Gastrocnemius medialis (tissue), 4 donors: ENCODE measurements at regions not wholly inside any gene's neighbourhood (a gene's known extent, or its start where the extent isn't known, plus 50 kb on each side); places are given as distances from the start of the nearest gene placed in this dataset.

Experiments
- ATAC-seq, 2 donors: fragments of 150-250 bp; one replicate each; pipeline ENCODE4 v1.9.1; 2016
- DNase-seq, 2 donors: peaks; one replicate each; pipeline ENCODE4 v3.0.0-alpha.2; 2019
- H3K27ac ChIP-seq, 4 donors: fragments of 200-600 bp; sonication (generic); 1 replicate in 1 of 4; 2 replicates in 3 of 4; pipeline ENCODE4 v1.5.1; 2016 to 2018; ENCODE audit warnings: mild to moderate bottlenecking in 2 of 4, moderate library complexity in 1 of 4
- H3K27me3 ChIP-seq, 3 donors: fragments of 200-600 bp; sonication (generic) in 2 of 3; 1 replicate in 1 of 3; 2 replicates in 2 of 3; pipeline versions ENCODE4 v1.5.1 to v1.6.0; 2016 to 2019; ENCODE audit warnings: mild to moderate bottlenecking in 1 of 3, moderate library complexity in 1 of 3
- H3K36me3 ChIP-seq, 2 donors: fragments of 200-600 bp; sonication (generic) in 1 of 2; one replicate each; pipeline ENCODE4 v1.5.1; 2017 to 2018
- H3K4me1 ChIP-seq, 2 donors: fragments of 200-600 bp; sonication (generic) in 1 of 2; one replicate each; pipeline ENCODE4 v1.5.1; 2016 to 2017; ENCODE audit warnings: mild to moderate bottlenecking in 2 of 2
- H3K4me3 ChIP-seq, 4 donors: fragments of 200-600 bp; sonication (generic) in 3 of 4; 1 replicate in 1 of 4; 2 replicates in 3 of 4; pipeline ENCODE4 v1.5.1; 2016 to 2019; ENCODE audit warnings: mild to moderate bottlenecking in 2 of 4
- H3K9me3 ChIP-seq, 3 donors: fragments of 200-600 bp; sonication (generic) in 2 of 3; 1 replicate in 1 of 3; 2 replicates in 2 of 3; pipeline ENCODE4 v1.5.1; 2016 to 2019
- POLR2A ChIP-seq, 2 donors: fragments of 450-650 bp; IDR thresholded peaks; one replicate each; pipeline ENCODE4 v1.6.1; 2017; ENCODE audit warnings: antibody characterized with exemption in 2 of 2, mild to moderate bottlenecking in 2 of 2, moderate library complexity in 2 of 2
- in situ Hi-C, 4 donors: fragments of 200-750 bp; cut with MboI; loops; one replicate each; pipeline versions ENCODE4 v1.15.0 to v1.8.0; 2017; ENCODE audit warnings: low sequenced_read_pairs in 4 of 4
- intact Hi-C: fragments of 100-400 bp; cut with DNase I; formaldehyde crosslinking; loops from one replicate; pipeline ENCODE4 v1.15.1; 2023; ENCODE audit warnings: low total_unique reads
- TF ChIP-seq, protein P1 (sequence below), 5 experiments: fragments of 450-650 bp in 3 of 5; fragments of 200-600 bp in 2 of 5; sonication (generic) in 2 of 5; IDR thresholded peaks in 4 of 5; conservative IDR thresholded peaks in 1 of 5; 1 replicate in 4 of 5; 2 replicates in 1 of 5; pipeline ENCODE4 v1.5.1; 2016 to 2019; ENCODE audit warnings: antibody characterized with exemption in 5 of 5, mild to moderate bottlenecking in 3 of 5, moderate library complexity in 3 of 5

- H3K9me3 ChIP-seq: no peaks in the 10 kb centered on the region
- TF ChIP-seq, protein P1, sequence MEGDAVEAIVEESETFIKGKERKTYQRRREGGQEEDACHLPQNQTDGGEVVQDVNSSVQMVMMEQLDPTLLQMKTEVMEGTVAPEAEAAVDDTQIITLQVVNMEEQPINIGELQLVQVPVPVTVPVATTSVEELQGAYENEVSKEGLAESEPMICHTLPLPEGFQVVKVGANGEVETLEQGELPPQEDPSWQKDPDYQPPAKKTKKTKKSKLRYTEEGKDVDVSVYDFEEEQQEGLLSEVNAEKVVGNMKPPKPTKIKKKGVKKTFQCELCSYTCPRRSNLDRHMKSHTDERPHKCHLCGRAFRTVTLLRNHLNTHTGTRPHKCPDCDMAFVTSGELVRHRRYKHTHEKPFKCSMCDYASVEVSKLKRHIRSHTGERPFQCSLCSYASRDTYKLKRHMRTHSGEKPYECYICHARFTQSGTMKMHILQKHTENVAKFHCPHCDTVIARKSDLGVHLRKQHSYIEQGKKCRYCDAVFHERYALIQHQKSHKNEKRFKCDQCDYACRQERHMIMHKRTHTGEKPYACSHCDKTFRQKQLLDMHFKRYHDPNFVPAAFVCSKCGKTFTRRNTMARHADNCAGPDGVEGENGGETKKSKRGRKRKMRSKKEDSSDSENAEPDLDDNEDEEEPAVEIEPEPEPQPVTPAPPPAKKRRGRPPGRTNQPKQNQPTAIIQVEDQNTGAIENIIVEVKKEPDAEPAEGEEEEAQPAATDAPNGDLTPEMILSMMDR (IDR thresholded peaks at IDR 0.05 in 4 of 5, conservative IDR thresholded peaks at IDR 0.05 in 1 of 5): no peak
- no peak for TF ChIP-seq POLR2A (IDR thresholded peaks at IDR 0.05)
- no peak overlapping the region for H3K27ac ChIP-seq
- no peaks in the 10 kb centered on the region for H3K36me3 ChIP-seq
- H3K4me1 ChIP-seq: no peaks in the 10 kb centered on the region
- no peak for ATAC-seq
- no peaks in the 10 kb centered on the region for H3K27me3 ChIP-seq
- intact Hi-C loops: no loop called here
- no peak overlapping the region for H3K4me3 ChIP-seq
- in situ Hi-C loops: no loop called here
- DNase-seq: no peak
Observed at GRCh38 chr10:57917019-57917418, 350.7 kb downstream of the IPMK start.

DNA sequence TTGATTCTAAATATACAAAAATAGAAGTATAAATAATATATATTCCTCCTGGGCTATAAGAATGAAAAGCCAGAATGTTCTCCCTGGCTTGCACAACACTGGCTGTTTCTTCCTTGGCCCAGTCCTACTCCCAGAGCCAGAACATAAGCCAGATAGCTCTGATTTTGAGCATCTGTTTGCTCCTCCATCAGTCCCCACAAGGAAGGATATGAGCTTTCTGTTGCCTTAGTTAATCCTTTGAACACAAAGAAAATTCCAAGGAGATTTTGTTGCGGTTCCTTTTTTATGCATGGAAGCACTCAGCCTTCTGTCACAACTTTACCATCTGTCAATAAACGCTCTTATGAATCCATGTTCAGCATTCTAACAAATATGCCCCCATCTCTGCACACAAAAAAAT lies 361.8 kb downstream of the IPMK start:
- Histone ChIP-seq H3K4me1 (no peaks in the 10 kb centered on the region), H3K36me3 (no peaks in the 10 kb centered on the region), H3K4me3 (no peak overlapping the region), H3K27me3 (no peaks in the 10 kb centered on the region), H3K9me3 (no peaks in the 10 kb centered on the region), H3K27ac (no peak overlapping the region)
- intact Hi-C loops (no loop called here), in situ Hi-C loops (no loop called here)
- DNase-seq (no peak), ATAC-seq (no peak)
- no peak for TF ChIP-seq POLR2A (IDR thresholded peaks at IDR 0.05)
- TF ChIP-seq, protein P1 (IDR thresholded peaks at IDR 0.05 in 4 of 5, conservative IDR thresholded peaks at IDR 0.05 in 1 of 5): no peak

DNA sequence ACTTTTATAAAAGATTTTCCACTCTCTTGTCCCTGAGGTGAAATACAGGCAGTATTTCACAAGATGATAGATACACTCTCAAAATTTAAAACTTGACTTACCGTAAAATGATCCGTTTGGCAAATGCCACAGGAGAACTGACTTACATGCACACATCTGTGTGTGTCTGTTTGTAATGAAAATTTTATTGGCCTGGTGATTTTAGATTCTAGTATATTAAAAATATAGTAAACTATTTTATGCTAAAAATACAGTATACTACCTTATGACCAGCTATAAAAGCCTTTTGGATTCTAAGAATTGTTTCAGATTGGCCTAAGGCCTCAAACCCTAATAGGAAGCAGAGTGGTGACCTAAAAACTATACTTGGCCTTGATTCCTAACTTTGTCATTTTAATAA lies 362.7 kb downstream of the IPMK start:
- DNase-seq (no peak), ATAC-seq (no peak)
- Histone ChIP-seq H3K9me3 (no peaks in the 10 kb centered on the region), H3K27me3 (no peaks in the 10 kb centered on the region), H3K27ac (no peak overlapping the region), H3K4me1 (no peaks in the 10 kb centered on the region), H3K4me3 (no peak overlapping the region), H3K36me3 (no peaks in the 10 kb centered on the region)
- in situ Hi-C loops (no loop called here), intact Hi-C loops (no loop called here)
- TF ChIP-seq POLR2A (IDR thresholded peaks at IDR 0.05): no peak
- TF ChIP-seq, protein P1 (IDR thresholded peaks at IDR 0.05 in 4 of 5, conservative IDR thresholded peaks at IDR 0.05 in 1 of 5): no peak

DNA sequence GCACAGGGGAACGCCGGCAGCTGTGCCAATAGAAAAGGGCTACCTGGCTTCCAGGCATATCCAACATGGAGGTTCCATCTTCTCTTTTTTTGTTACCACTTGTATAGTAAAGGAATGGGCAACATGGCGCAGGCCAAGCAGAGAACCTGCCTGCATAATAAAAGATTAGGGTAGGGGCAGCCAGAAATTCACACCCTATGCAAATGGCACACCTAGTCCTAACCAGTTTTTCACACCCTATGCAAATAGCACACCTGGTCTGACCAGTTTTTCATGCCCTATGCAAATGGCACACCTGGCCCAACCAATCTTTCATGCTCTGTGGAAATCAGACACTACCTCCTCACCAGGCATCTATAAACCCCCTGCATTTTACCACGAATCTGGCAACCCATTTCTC lies 369.5 kb downstream of the IPMK start:
- Histone ChIP-seq H3K27me3 (no peaks in the 10 kb centered on the region), H3K36me3 (no peaks in the 10 kb centered on the region), H3K4me1 (no peaks in the 10 kb centered on the region), H3K4me3 (no peak overlapping the region), H3K27ac (no peak overlapping the region), H3K9me3 (no peaks in the 10 kb centered on the region)
- intact Hi-C loops (no loop called here), in situ Hi-C loops (no loop called here)
- DNase-seq (no peak), ATAC-seq (no peak)
- TF ChIP-seq, protein P1 (IDR thresholded peaks at IDR 0.05 in 4 of 5, conservative IDR thresholded peaks at IDR 0.05 in 1 of 5): no peak
- no peak for TF ChIP-seq POLR2A (IDR thresholded peaks at IDR 0.05)

GRCh38 chr10:57897611-57898010 lies 370.1 kb downstream of the IPMK start:
- Histone ChIP-seq H3K9me3 (no peaks in the 10 kb centered on the region), H3K4me1 (no peaks in the 10 kb centered on the region), H3K36me3 (no peaks in the 10 kb centered on the region), H3K4me3 (no peak overlapping the region), H3K27me3 (no peaks in the 10 kb centered on the region), H3K27ac (no peak overlapping the region)
- TF ChIP-seq, protein P1 (IDR thresholded peaks at IDR 0.05 in 4 of 5, conservative IDR thresholded peaks at IDR 0.05 in 1 of 5): no peak
- no peak for TF ChIP-seq POLR2A (IDR thresholded peaks at IDR 0.05)
- ATAC-seq (no peak), DNase-seq (no peak)
- intact Hi-C loops (no loop called here), in situ Hi-C loops (no loop called here)
